WERI-Rb-1 (cell line): ENCODE measurements at regions not wholly inside any gene's neighbourhood (a gene's known extent, or its start where the extent isn't known, plus 50 kb on each side); places are given as distances from the start of the nearest gene placed in this dataset.

ENCODE experiments used
- DNase-seq: peaks from one replicate; pipeline ENCODE4 v3.0.0-alpha.2; 2020
- H3K27ac ChIP-seq: fragments of 250-450 bp; sonication (Bioruptor Pico); 2 replicates; pipeline ENCODE4 v1.5.1; 2020; ENCODE audit warnings: mild to moderate bottlenecking, moderate library complexity
- H3K27me3 ChIP-seq: fragments of 250-450 bp; sonication (Bioruptor Pico); 2 replicates; pipeline ENCODE4 v1.5.1; 2021; ENCODE audit warnings: mild to moderate bottlenecking, low read depth, moderate library complexity; ENCODE audit not compliant: insufficient read depth, severe bottlenecking
- H3K36me3 ChIP-seq: fragments of 250-450 bp; sonication (Bioruptor Pico); 2 replicates; pipeline ENCODE4 v1.5.1; 2020; ENCODE audit warnings: mild to moderate bottlenecking, moderate library complexity
- H3K4me3 ChIP-seq: 2 replicates; pipeline ENCODE4 v1.5.1; 2011; ENCODE audit warnings: low read depth, mild to moderate bottlenecking, control low read depth, low read length
- H3K9me3 ChIP-seq: fragments of 250-450 bp; sonication (Bioruptor Pico); 2 replicates; pipeline ENCODE4 v1.5.1; 2021; ENCODE audit warnings: mild to moderate bottlenecking, moderate library complexity; ENCODE audit not compliant: severe bottlenecking
- CTCF ChIP-seq: IDR thresholded peaks from 2 replicates; pipeline ENCODE4 v1.5.1; 2011; ENCODE audit warnings: low read depth, mild to moderate bottlenecking, control low read depth, inconsistent platforms, low read length

DNA sequence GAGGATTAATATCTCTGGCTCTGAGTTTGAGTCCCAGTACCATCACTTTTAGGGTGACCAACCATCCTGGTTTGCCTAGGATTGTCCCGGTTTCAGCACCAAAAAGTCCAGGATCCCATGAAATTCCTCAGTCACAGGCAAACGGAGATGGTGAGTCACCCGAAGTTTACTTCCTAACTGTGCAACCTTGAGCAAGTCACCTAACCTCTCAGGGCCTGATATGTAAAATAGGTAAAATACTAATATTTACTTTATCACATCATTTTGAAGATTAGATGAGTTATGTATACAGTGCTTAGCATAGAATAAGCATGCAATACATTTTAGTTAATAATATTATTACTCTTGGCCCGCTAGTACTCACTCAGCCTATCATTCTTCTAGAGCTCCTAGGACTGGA, 91.1 kb upstream of the KCNMB2 start:
- no peak for TF ChIP-seq CTCF
- Histone ChIP-seq H3K36me3 (no peaks in the 10 kb centered on the region), H3K27me3 (no peaks in the 10 kb centered on the region), H3K9me3 (no peaks in the 10 kb centered on the region), H3K4me3 (no peak overlapping the region), H3K27ac (no peak overlapping the region)
- DNase-seq: no peak

GRCh38 chr3:178446059-178446458, 90.2 kb upstream of the KCNMB2 start:
- no peaks in the 10 kb centered on the region for H3K36me3 ChIP-seq
- DNase-seq: no peak
- H3K27ac ChIP-seq: no peak overlapping the region
- H3K27me3 ChIP-seq: no peaks in the 10 kb centered on the region
- no peak for TF ChIP-seq CTCF
- H3K9me3 ChIP-seq: no peaks in the 10 kb centered on the region
- no peak overlapping the region for H3K4me3 ChIP-seq

DNA sequence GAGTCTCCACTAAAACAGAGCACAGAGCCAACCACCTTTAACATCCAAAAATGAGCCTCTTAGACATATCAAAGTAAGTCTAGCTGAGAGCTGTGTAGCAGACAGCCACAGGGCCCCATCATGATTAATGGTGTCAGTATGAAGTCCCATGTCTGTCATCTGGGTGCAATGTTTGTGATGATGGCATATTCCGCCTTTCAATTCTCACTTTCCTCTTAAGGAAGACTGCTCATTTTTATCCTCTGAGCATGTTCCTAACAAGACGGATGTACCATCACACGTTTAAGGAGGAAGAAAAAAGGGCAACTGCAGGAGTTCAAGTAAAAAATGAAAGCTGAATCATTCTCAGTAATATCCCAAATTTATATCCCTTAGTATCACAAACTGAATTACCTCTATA, 85.8 kb upstream of the KCNMB2 start:
- Histone ChIP-seq H3K9me3 (no peaks in the 10 kb centered on the region), H3K36me3 (no peaks in the 10 kb centered on the region), H3K4me3 (no peak overlapping the region), H3K27ac (no peak overlapping the region), H3K27me3 (no peaks in the 10 kb centered on the region)
- TF ChIP-seq CTCF: no peak
- DNase-seq: no peak

- H3K27ac ChIP-seq: no peak overlapping the region
- peak; percentile 13; the same call in 1 of the 2 replicates for TF ChIP-seq CTCF
Observed at GRCh38 chr3:178451799-178452198, 84.4 kb upstream of the KCNMB2 start.

DNA sequence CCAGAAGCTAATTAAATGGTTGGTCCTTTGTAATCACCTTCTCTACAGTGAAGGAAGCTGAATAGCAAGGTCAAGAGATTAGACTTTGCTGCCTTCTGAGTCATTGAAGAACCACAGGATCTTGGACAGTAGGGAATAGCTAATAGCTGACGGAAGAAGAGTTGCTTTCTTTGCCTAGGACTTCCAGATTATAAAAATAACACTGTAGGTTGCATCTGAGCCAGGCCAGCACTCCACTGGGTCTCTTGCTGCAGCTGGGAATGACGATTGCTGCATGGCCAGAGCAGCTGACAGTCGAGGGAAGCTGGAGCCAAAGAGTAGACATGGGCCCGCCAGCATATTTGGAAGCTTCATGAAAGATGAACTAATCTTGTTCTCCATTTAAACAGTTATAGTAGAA, 81.5 kb upstream of the KCNMB2 start:
- DNase-seq: no peak
- no peak for TF ChIP-seq CTCF
- no peak overlapping the region for H3K27ac ChIP-seq
- no peaks in the 10 kb centered on the region for H3K27me3 ChIP-seq
- no peaks in the 10 kb centered on the region for H3K36me3 ChIP-seq
- no peaks in the 10 kb centered on the region for H3K9me3 ChIP-seq
- H3K4me3 ChIP-seq: no peak overlapping the region

More at GRCh38 chr3:178451799-178452198, 84.4 kb upstream of the KCNMB2 start:
- Histone ChIP-seq H3K9me3 (no peaks in the 10 kb centered on the region), H3K36me3 (no peaks in the 10 kb centered on the region), H3K27me3 (no peaks in the 10 kb centered on the region), H3K4me3 (no peak overlapping the region)
- DNase-seq: no peak

GRCh38 chr3:178455226-178455625, 81.0 kb upstream of the KCNMB2 start:
- Histone ChIP-seq H3K4me3 (no peak overlapping the region), H3K36me3 (no peaks in the 10 kb centered on the region), H3K9me3 (no peaks in the 10 kb centered on the region), H3K27ac (no peak overlapping the region), H3K27me3 (no peaks in the 10 kb centered on the region)
- TF ChIP-seq CTCF: no peak
- no peak for DNase-seq
